Cardiac muscle cell (in vitro differentiated cells and primary cell): ENCODE measurements at regions not wholly inside any gene's neighbourhood (a gene's known extent, or its start where the extent isn't known, plus 50 kb on each side); places are given as distances from the start of the nearest gene placed in this dataset.

Source experiments
- DNase-seq, 2 donors: peaks; one replicate each; pipeline versions ENCODE4 v3.0.0 to v3.0.0-alpha.2; 2010 to 2017; ENCODE audit warnings: low read depth in 1 of 2, low spot score in 1 of 2
- H3K27ac ChIP-seq: fragments of 200-600 bp; sonication (generic); 2 replicates; pipeline ENCODE4 v1.5.1; 2016
- H3K27me3 ChIP-seq: fragments of 200-600 bp; sonication (generic); 2 replicates; pipeline ENCODE4 v1.6.0; 2016; ENCODE audit warnings: control low read depth
- H3K36me3 ChIP-seq: fragments of 200-600 bp; sonication (generic); 2 replicates; pipeline ENCODE4 v1.5.1; 2016; ENCODE audit warnings: control low read depth
- H3K4me1 ChIP-seq: fragments of 200-600 bp; sonication (generic); 2 replicates; pipeline ENCODE4 v1.8.1; 2017; ENCODE audit warnings: low read depth, mild to moderate bottlenecking, mixed run types
- H3K4me3 ChIP-seq: fragments of 200-600 bp; sonication (generic); 2 replicates; pipeline ENCODE4 v1.5.1; 2016; ENCODE audit warnings: mild to moderate bottlenecking
- H3K9me3 ChIP-seq: fragments of 200-600 bp; sonication (generic); 2 replicates; pipeline ENCODE4 v1.5.1; 2017; ENCODE audit warnings: low read depth, mild to moderate bottlenecking, control low read depth
- CTCF ChIP-seq: IDR thresholded peaks from 2 replicates; pipeline ENCODE4 v1.5.1; 2012; ENCODE audit warnings: low read depth, mild to moderate bottlenecking, low read length

- Histone ChIP-seq H3K36me3 (no peaks in the 10 kb centered on the region), H3K27ac (no peak overlapping the region), H3K4me1 (no peaks in the 10 kb centered on the region), H3K9me3 (no peaks in the 10 kb centered on the region), H3K27me3 (no peaks in the 10 kb centered on the region), H3K4me3 (no peak overlapping the region)
- no peak for TF ChIP-seq CTCF
- no peak for DNase-seq
Measured at GRCh38 chr7:26594553-26594952, 269.8 kb downstream of the SKAP2 start.

- Histone ChIP-seq H3K36me3 (no peaks in the 10 kb centered on the region), H3K9me3 (no peaks in the 10 kb centered on the region), H3K4me3 (no peak overlapping the region), H3K4me1 (no peaks in the 10 kb centered on the region), H3K27me3 (no peaks in the 10 kb centered on the region), H3K27ac (no peak overlapping the region)
- DNase-seq: no peak
- no peak for TF ChIP-seq CTCF
Measured at GRCh38 chr7:26598867-26599266, 265.5 kb downstream of the SKAP2 start.

- H3K36me3 ChIP-seq: no peaks in the 10 kb centered on the region
- H3K9me3 ChIP-seq: no peaks in the 10 kb centered on the region
- TF ChIP-seq CTCF: no peak
- no peaks in the 10 kb centered on the region for H3K4me1 ChIP-seq
- H3K27me3 ChIP-seq: no peaks in the 10 kb centered on the region
- no peak for DNase-seq
- no peak overlapping the region for H3K4me3 ChIP-seq
- H3K27ac ChIP-seq: no peak overlapping the region
Measured at GRCh38 chr7:26599982-26600381, 264.4 kb downstream of the SKAP2 start.

- no peaks in the 10 kb centered on the region for H3K9me3 ChIP-seq
- H3K4me1 ChIP-seq: no peaks in the 10 kb centered on the region
- no peak overlapping the region for H3K27ac ChIP-seq
- no peak for TF ChIP-seq CTCF
- no peak for DNase-seq
- no peaks in the 10 kb centered on the region for H3K27me3 ChIP-seq
- no peak overlapping the region for H3K4me3 ChIP-seq
- H3K36me3 ChIP-seq: no peaks in the 10 kb centered on the region
Measured at GRCh38 chr7:26600411-26600810, 264.0 kb downstream of the SKAP2 start.

GRCh38 chr7:26603631-26604030, 260.8 kb downstream of the SKAP2 start:
- Histone ChIP-seq H3K27me3 (peaks cover 3% of the 10 kb centered on the region), H3K4me3 (no peak overlapping the region), H3K27ac (no peak overlapping the region), H3K36me3 (no peaks in the 10 kb centered on the region), H3K9me3 (no peaks in the 10 kb centered on the region), H3K4me1 (no peaks in the 10 kb centered on the region)
- no peak for DNase-seq
- TF ChIP-seq CTCF: no peak

- Histone ChIP-seq H3K4me3 (no peak overlapping the region), H3K27me3 (peaks cover 3% of the 10 kb centered on the region), H3K36me3 (no peaks in the 10 kb centered on the region), H3K9me3 (no peaks in the 10 kb centered on the region), H3K27ac (no peak overlapping the region), H3K4me1 (no peaks in the 10 kb centered on the region)
- no peak for DNase-seq
- TF ChIP-seq CTCF: no peak
Measured at GRCh38 chr7:26608402-26608801, 256.0 kb downstream of the SKAP2 start.
